ENCODE measurements at regions not wholly inside any gene's neighbourhood (a gene's known extent, or its start where the extent isn't known, plus 50 kb on each side); places are given as distances from the start of the nearest gene placed in this dataset.

DNA sequence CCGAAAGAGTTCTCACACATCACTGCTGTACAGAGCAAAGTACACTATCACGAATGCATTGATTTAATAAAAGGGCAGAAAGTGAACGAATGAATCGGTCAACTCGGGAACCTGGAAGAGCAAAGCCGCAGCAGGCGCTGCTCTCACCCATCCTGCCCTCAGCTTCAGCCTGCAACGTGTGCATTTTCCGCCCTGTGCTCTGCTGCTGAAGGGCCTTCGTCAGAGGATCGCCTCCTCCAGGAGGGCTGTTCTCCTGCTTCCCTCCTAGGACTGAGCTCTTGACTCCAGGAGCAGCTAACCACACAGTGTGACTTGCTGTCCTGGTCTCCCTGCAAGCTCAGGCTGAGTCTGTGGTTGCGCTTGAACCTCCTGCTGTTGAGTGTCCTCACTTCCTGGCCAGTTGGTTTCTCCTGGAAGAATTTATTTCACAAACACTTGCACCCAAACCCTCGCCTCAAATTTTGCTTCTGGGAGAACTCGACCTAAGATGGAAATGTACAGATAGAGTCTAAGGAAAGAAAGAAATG lies 473.0 kb upstream of the KLF6 start:
- Histone ChIP-seq H3K9me3 (ENCODE audit: low read depth) (no peaks in the 10 kb centered on the region), H3K4me3 (no peak overlapping the region), H3K9ac (no peak overlapping the region), H3K36me3 (ENCODE audit: low read depth) (no peaks in the 10 kb centered on the region), H3K9me2 (ENCODE audit: insufficient read depth) (no peaks in the 10 kb centered on the region), H4K20me1 (ENCODE audit: insufficient read depth) (no peaks in the 10 kb centered on the region), H3K4me2 (ENCODE audit: unreplicated experiment) (no peak overlapping the region), H3K4me1 (ENCODE audit: insufficient read depth) (peaks cover 23% of the 10 kb centered on the region), H3K27me3 (replicated peaks; ENCODE audit: insufficient read depth) (no peaks in the 10 kb centered on the region), H3K79me2 (ENCODE audit: insufficient read depth) (no peaks in the 10 kb centered on the region), H3K27ac (no peak overlapping the region), H2AFZ (no peak overlapping the region), H3F3A (ENCODE audit: insufficient read depth) (peaks cover 21% of the 10 kb centered on the region)
- 95 to 96% methylated on average over 14 of the region's 14 CpGs for WGBS, 2 experiments (ENCODE audit: low coverage in 1 of 2, low lambda C conversion rate in 2 of 2, missing lambda C conversion rate in 2 of 2)
- in situ Hi-C loops (cut with MboI) = no loop called here
- no peak for TF ChIP-seq EZH2 (IDR thresholded peaks at IDR 0.05; ENCODE audit: insufficient read depth, poor library complexity, severe bottlenecking)
- TF ChIP-seq EZH2phosphoT487 (IDR thresholded peaks at IDR 0.05; ENCODE audit: insufficient read depth, low read depth) = no peak
- DNase-seq = no peak

DNA sequence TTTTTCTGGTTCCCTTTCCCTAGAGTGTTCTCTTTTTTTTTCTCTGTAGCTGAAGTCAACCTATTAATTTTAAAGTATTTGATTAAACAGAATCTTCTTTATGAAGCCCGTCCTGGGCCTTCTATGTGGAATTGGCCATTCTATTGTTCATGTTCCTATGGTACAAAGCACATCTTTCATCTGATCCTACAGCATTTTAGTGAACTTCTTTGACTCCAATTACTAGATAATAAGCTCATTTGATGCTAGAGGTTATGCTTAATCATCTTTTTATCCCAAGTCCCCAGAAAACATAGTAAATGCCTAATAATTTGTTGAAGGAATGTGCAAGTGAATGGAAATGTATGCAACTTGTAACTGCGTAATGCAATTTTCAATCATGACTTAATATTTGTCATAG lies 472.0 kb upstream of the KLF6 start:
- 96% methylated on average over 2 of the region's 2 CpGs for WGBS, 2 experiments (ENCODE audit: low coverage in 1 of 2, low lambda C conversion rate in 2 of 2, missing lambda C conversion rate in 2 of 2)
- peaks cover 21% of the 10 kb centered on the region for H3F3A ChIP-seq (ENCODE audit: insufficient read depth)
- no peak for DNase-seq
- no peaks in the 10 kb centered on the region for H3K9me3 ChIP-seq (ENCODE audit: low read depth)
- no peaks in the 10 kb centered on the region for H4K20me1 ChIP-seq (ENCODE audit: insufficient read depth)
- no peaks in the 10 kb centered on the region for H3K36me3 ChIP-seq (ENCODE audit: low read depth)
- TF ChIP-seq EZH2 (IDR thresholded peaks at IDR 0.05; ENCODE audit: insufficient read depth, poor library complexity, severe bottlenecking) (no peak), EZH2phosphoT487 (IDR thresholded peaks at IDR 0.05; ENCODE audit: insufficient read depth, low read depth) (no peak)
- peaks cover 27% of the 10 kb centered on the region for H3K4me1 ChIP-seq (ENCODE audit: insufficient read depth)
- no peak overlapping the region for H3K4me3 ChIP-seq
- H3K9ac ChIP-seq = no peak overlapping the region
- H3K27ac ChIP-seq = no peak overlapping the region
- in situ Hi-C loops (cut with MboI) = no loop called here
- no peaks in the 10 kb centered on the region; the same call in 1 of the 2 replicates for H3K9me2 ChIP-seq (ENCODE audit: insufficient read depth)
- H2AFZ ChIP-seq = no peak overlapping the region
- no peak overlapping the region for H3K4me2 ChIP-seq (ENCODE audit: unreplicated experiment)
- H3K27me3 ChIP-seq (replicated peaks; ENCODE audit: insufficient read depth) = no peaks in the 10 kb centered on the region
- H3K79me2 ChIP-seq (ENCODE audit: insufficient read depth) = no peaks in the 10 kb centered on the region

DNA sequence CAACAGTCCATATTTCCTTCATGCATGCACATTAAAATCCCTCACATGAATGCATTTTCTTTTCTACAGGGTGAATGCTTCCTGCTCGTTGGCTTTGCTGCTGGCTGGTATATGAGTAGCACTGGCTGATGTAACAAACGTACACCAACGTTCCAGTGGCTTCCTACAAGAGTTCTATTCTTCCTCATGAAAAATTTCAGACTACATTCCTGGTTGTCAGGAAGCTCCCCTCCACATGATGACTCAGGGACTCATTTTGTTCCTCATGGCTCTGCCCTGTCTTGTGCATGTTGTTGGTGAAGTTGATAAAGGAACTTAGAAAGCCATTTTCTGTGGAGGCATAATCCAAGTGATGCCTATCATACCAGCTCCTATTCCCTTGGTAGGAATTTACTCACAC lies 470.7 kb upstream of the KLF6 start:
- no peaks in the 10 kb centered on the region for H3K79me2 ChIP-seq (ENCODE audit: insufficient read depth)
- no peaks in the 10 kb centered on the region for H4K20me1 ChIP-seq (ENCODE audit: insufficient read depth)
- H3K4me3 ChIP-seq = no peak overlapping the region
- H3K27me3 ChIP-seq (replicated peaks; ENCODE audit: insufficient read depth) = no peaks in the 10 kb centered on the region
- no peak overlapping the region for H2AFZ ChIP-seq
- TF ChIP-seq EZH2 (IDR thresholded peaks at IDR 0.05; ENCODE audit: insufficient read depth, poor library complexity, severe bottlenecking) (no peak), EZH2phosphoT487 (IDR thresholded peaks at IDR 0.05; ENCODE audit: insufficient read depth, low read depth) (no peak)
- no peak overlapping the region for H3K9ac ChIP-seq
- H3K36me3 ChIP-seq (ENCODE audit: low read depth) = no peaks in the 10 kb centered on the region
- WGBS, 2 experiments (ENCODE audit: low coverage in 1 of 2, low lambda C conversion rate in 2 of 2, missing lambda C conversion rate in 2 of 2) = 63 to 71% methylated on average over 3 of the region's 3 CpGs
- H3F3A ChIP-seq (ENCODE audit: insufficient read depth) = peaks cover 21% of the 10 kb centered on the region
- no peak for DNase-seq
- peaks cover 26% of the 10 kb centered on the region for H3K4me1 ChIP-seq (ENCODE audit: insufficient read depth)
- H3K9me2 ChIP-seq (ENCODE audit: insufficient read depth) = no peaks in the 10 kb centered on the region; the same call in 1 of the 2 replicates
- H3K4me2 ChIP-seq (ENCODE audit: unreplicated experiment) = no peak overlapping the region
- in situ Hi-C loops (cut with MboI) = no loop called here
- no peak overlapping the region for H3K27ac ChIP-seq
- no peaks in the 10 kb centered on the region for H3K9me3 ChIP-seq (ENCODE audit: low read depth)

DNA sequence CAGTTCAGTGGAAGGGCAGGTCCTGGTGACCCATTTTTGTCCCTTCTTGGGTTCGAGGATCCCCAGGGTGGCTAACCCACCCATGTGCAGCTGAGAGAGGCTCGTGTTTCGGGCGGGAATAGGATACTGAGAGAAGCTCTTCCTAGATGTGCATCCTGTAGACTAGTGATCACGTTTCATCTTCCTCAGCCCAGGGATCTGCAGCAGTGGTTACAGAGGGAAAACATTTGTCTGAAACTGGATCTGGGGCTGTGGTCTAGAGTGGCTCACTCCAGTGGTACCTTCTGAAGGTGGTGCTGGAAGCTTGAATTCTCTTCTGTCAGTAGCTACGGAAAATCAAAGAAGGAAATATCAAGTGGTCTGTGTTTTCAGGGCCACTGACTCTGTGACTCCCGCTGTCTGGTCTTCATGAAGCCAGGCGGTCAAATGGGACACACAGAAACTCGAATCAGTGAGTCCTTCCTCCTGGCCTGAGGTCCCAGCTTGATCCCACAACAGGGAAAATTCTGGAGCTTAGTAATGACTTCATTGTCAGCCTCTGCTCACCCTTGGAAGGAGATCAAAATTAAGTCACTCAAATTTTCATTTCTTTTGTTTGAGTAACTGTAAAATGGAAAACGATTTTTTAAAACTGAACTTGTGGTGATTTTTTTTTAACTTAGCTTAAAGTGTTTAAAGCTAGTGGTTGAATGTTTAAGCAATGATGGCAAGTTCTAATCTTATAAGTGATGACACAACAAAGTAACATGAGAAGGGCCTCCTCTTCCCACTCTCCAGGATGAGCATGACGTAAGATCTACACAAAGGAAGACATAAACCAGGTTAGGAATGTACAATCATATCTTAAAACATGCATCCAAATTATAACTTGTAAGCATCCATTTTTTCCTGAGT lies 469.3 kb upstream of the KLF6 start:
- Histone ChIP-seq H3K27ac (peak overlapping the region; percentile 79), H4K20me1 (ENCODE audit: insufficient read depth) (no peaks in the 10 kb centered on the region), H3K79me2 (ENCODE audit: insufficient read depth) (no peaks in the 10 kb centered on the region), H3K9ac (peak overlapping the region; percentile 55), H3K4me1 (ENCODE audit: insufficient read depth) (peaks cover 30% of the 10 kb centered on the region), H3K4me3 (no peak overlapping the region), H2AFZ (peak overlapping the region; percentile 0; the same call in 1 of the 2 replicates), H3K27me3 (replicated peaks; ENCODE audit: insufficient read depth) (no peaks in the 10 kb centered on the region), H3K4me2 (ENCODE audit: unreplicated experiment) (peak overlapping the region; percentile 10), H3F3A (ENCODE audit: insufficient read depth) (peaks cover 21% of the 10 kb centered on the region), H3K9me2 (ENCODE audit: insufficient read depth) (no peaks in the 10 kb centered on the region; the same call in 1 of the 2 replicates), H3K9me3 (ENCODE audit: low read depth) (no peaks in the 10 kb centered on the region), H3K36me3 (ENCODE audit: low read depth) (no peaks in the 10 kb centered on the region)
- TF ChIP-seq EZH2 (IDR thresholded peaks at IDR 0.05; ENCODE audit: insufficient read depth, poor library complexity, severe bottlenecking) (no peak), EZH2phosphoT487 (IDR thresholded peaks at IDR 0.05; ENCODE audit: insufficient read depth, low read depth) (no peak)
- WGBS, 2 experiments (ENCODE audit: low coverage in 1 of 2, low lambda C conversion rate in 2 of 2, missing lambda C conversion rate in 2 of 2) = 66 to 69% methylated on average over 11 of the region's 11 CpGs
- peak; percentile 86 for DNase-seq
- in situ Hi-C loops (cut with MboI) = no loop called here
